GM12878 (cell line): ENCODE measurements at regions not wholly inside any gene's neighbourhood (a gene's known extent, or its start where the extent isn't known, plus 50 kb on each side); places are given as distances from the start of the nearest gene placed in this dataset.
A peak's percentile ranks its signal among the peaks of the same experiment; 100 is the strongest.

Experiments
- ATAC-seq: fragments of 200-7000 bp; cut with Tn5 transposase; 3 replicates; pipeline ENCODE4 v1.9.1; 2020; ENCODE audit warnings: mild to moderate bottlenecking, moderate library complexity
- BruUV-seq: library from RNA; stranded (reverse); fragments of 400-500 nt; replicated peaks from 2 replicates; lab custom pipeline; 2021; lab: Mats Ljungman, UMichigan
- CTCF ChIA-PET: fragments of 300-600 bp; sonication (Branson Sonifier 250); formaldehyde crosslinking; extraction: SDS; loops from one replicate; lab custom pipeline; 2021; ENCODE audit warnings: inconsistent platforms; lab: Yijun Ruan, JAX
- POLR2A ChIA-PET: fragments of 350-600 bp; formaldehyde crosslinking; extraction: SDS; loops from one replicate; lab custom pipeline; 2021; ENCODE audit warnings: inconsistent platforms; lab: Charles Lee
- RAD21 ChIA-PET: fragments of 300-600 bp; sonication (Branson Sonifier 250); formaldehyde crosslinking; loops from one replicate; lab custom pipeline; 2023; ENCODE audit warnings: antibody characterized with exemption; ENCODE audit not compliant: unreplicated experiment; lab: Charles Lee
- SMC1A ChIA-PET: fragments of 300-600 bp; sonication (Branson Sonifier 250); formaldehyde crosslinking; loops from one replicate; lab custom pipeline; 2023; ENCODE audit not compliant: unreplicated experiment, uncharacterized antibody; lab: Charles Lee
- DNase-seq: peaks from one replicate; pipeline ENCODE4 v3.0.0-alpha.2; 2011; ENCODE audit warnings: low read depth, low spot score
- FAIRE-seq: peaks from 3 replicates; lab custom pipeline; 2011; peaks lifted over from hg19 to GRCh38; lab: Jason Lieb, UNC
- H2AFZ ChIP-seq: 2 replicates; pipeline ENCODE4 v1.6.0; 2011; ENCODE audit warnings: low read depth, low read length, control low read depth; ENCODE audit not compliant: control insufficient read depth
- H3K27ac ChIP-seq: 2 replicates; pipeline ENCODE4 v1.5.1; 2011; ENCODE audit warnings: control low read depth; ENCODE audit not compliant: control insufficient read depth, insufficient read depth
- H3K27me3 ChIP-seq, 2 experiments: replicated peaks in 1 of 2; 2 replicates each; pipeline versions ENCODE4 v1.6.0 to v1.6.1; 2011; ENCODE audit warnings: low read length in 1 of 2; ENCODE audit not compliant: control insufficient read depth in 2 of 2, insufficient read depth in 2 of 2
- H3K36me3 ChIP-seq, 2 experiments: 2 replicates each; pipeline ENCODE4 v1.5.1; 2011; ENCODE audit warnings: low read length in 1 of 2; ENCODE audit not compliant: control insufficient read depth in 2 of 2, insufficient read depth in 2 of 2
- H3K4me1 ChIP-seq: 2 replicates; pipeline ENCODE4 v1.6.1; 2011; ENCODE audit warnings: mild to moderate bottlenecking, low read length, moderate library complexity, mixed read lengths; ENCODE audit not compliant: control insufficient read depth, insufficient read depth
- H3K4me2 ChIP-seq: 2 replicates; pipeline ENCODE4 v1.6.0; 2011; ENCODE audit warnings: control low read depth; ENCODE audit not compliant: control insufficient read depth, insufficient read depth
- H3K4me3 ChIP-seq: fragments of 200-600 bp; sonication (generic); 2 replicates; pipeline ENCODE4 v1.5.1; 2016
- H3K79me2 ChIP-seq: 2 replicates; pipeline ENCODE4 v1.6.0; 2011; ENCODE audit warnings: low read length; ENCODE audit not compliant: control insufficient read depth, insufficient read depth
- H3K9ac ChIP-seq: 2 replicates; pipeline ENCODE4 v1.8.0; 2011; ENCODE audit warnings: low read length, control low read depth, mixed read lengths; ENCODE audit not compliant: control insufficient read depth, insufficient read depth
- H3K9me3 ChIP-seq: replicated peaks from 3 replicates; pipeline ENCODE4 v1.5.1; 2011; ENCODE audit warnings: mild to moderate bottlenecking, low read length; ENCODE audit not compliant: control insufficient read depth, insufficient read depth
- H4K20me1 ChIP-seq: 2 replicates; pipeline ENCODE4 v1.6.0; 2011; ENCODE audit not compliant: control insufficient read depth, insufficient read depth
- BCL11A ChIP-seq: IDR thresholded peaks from 2 replicates; pipeline ENCODE4 v1.6.1; 2011; ENCODE audit warnings: low read depth, low read length
- IKZF2 ChIP-seq, 2 experiments: fragments of 450-650 bp; IDR thresholded peaks; 2 replicates each; pipeline ENCODE4 v1.6.1; 2017; ENCODE audit warnings: mild to moderate bottlenecking in 2 of 2, moderate library complexity in 2 of 2
- JUND ChIP-seq: IDR thresholded peaks from 2 replicates; pipeline ENCODE4 v1.6.1; 2012; ENCODE audit warnings: low read depth, mild to moderate bottlenecking, low read length, improper control_type of control experiment, moderate library complexity
- KDM1A ChIP-seq: fragments of 200-600 bp; sonication (generic); IDR thresholded peaks from 2 replicates; pipeline ENCODE4 v1.6.1; 2016; ENCODE audit warnings: borderline replicate concordance
- MEF2B ChIP-seq: fragments of 450-650 bp; IDR thresholded peaks from 2 replicates; pipeline ENCODE4 v1.6.1; 2018; ENCODE audit warnings: mild to moderate bottlenecking, moderate library complexity; ENCODE audit not compliant: partially characterized antibody, poor library complexity, severe bottlenecking
- MTA2 ChIP-seq: fragments of 450-650 bp; IDR thresholded peaks from 2 replicates; pipeline ENCODE4 v1.6.1; 2016; ENCODE audit warnings: low read depth, mild to moderate bottlenecking, moderate library complexity
- NFYA ChIP-seq: IDR thresholded peaks from 2 replicates; pipeline ENCODE4 v1.6.1; 2011; ENCODE audit warnings: low read depth, mild to moderate bottlenecking, low read length, improper control_type of control experiment, borderline replicate concordance
- POU2F2 ChIP-seq: IDR thresholded peaks from 3 replicates; pipeline ENCODE4 v1.6.1; 2011; ENCODE audit warnings: low read depth, mild to moderate bottlenecking, low read length, borderline replicate concordance
- SPI1 ChIP-seq: IDR thresholded peaks from 2 replicates; pipeline ENCODE4 v1.6.1; 2011; ENCODE audit warnings: low read depth, mild to moderate bottlenecking, low read length, moderate library complexity, borderline replicate concordance; ENCODE audit not compliant: insufficient read depth
- TCF3 ChIP-seq: IDR thresholded peaks from 2 replicates; pipeline ENCODE4 v1.6.1; 2012; ENCODE audit warnings: low read depth, mild to moderate bottlenecking, low read length, borderline replicate concordance; ENCODE audit not compliant: insufficient read depth
- TCF7 ChIP-seq: IDR thresholded peaks from 2 replicates; pipeline ENCODE4 v1.6.1; 2014; ENCODE audit warnings: antibody characterized with exemption, borderline replicate concordance
- ZNF384 ChIP-seq: IDR thresholded peaks from 2 replicates; pipeline ENCODE4 v1.6.1; 2012; ENCODE audit warnings: low read depth, mild to moderate bottlenecking, low read length, improper control_type of control experiment, borderline replicate concordance
- WGBS: methylation state at CpG from one replicate; pipeline ENCODE4 v1.1.6; 2016; ENCODE audit warnings: low lambda C conversion rate; ENCODE audit not compliant: insufficient replicate concordance, insufficient coverage; ENCODE audit errors: missing lambda C conversion rate; 5-methylcytosine and 5-hydroxymethylcytosine counted together
- in situ Hi-C: fragments of 300-500 bp; cut with MboI; formaldehyde crosslinking; loops from 9 replicates; pipeline ENCODE4 v1.14.3; 2018; ENCODE audit warnings: mixed read lengths
- intact Hi-C: fragments of 100-400 bp; cut with micrococcal nuclease; formaldehyde crosslinking; loops from one replicate; pipeline ENCODE4 v1.14.2; 2022; ENCODE audit not compliant: unreplicated experiment
- TF ChIP-seq, protein P1 (sequence below): fragments of 450-650 bp; IDR thresholded peaks from 2 replicates; pipeline ENCODE4 v1.6.1; 2017; ENCODE audit warnings: low read depth, mild to moderate bottlenecking, moderate library complexity
- TF ChIP-seq, protein P2 (sequence below): fragments of 450-650 bp; formaldehyde crosslinking; IDR thresholded peaks from 2 replicates; pipeline ENCODE4 v1.4.0; 2020; ENCODE audit warnings: mild to moderate bottlenecking, moderate library complexity

DNA sequence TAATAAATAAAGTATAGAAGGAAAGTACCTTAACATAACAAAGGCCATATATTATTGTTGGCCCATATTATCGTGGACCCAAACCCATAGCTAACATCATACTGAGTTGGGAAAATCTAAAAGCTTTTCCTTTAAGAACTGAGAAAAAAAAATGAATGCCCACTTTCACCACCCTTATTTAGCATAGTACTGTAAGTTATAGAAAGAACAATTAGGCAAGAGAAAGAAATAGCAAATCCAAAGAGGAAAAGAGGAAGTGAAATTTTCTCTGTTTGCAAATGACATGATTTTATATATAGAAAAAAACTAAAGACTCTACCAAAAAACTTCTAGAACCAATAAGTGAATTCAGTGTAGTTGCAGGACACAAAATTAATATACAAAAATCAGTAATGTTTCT lies 1854.6 kb downstream of the PCDH7 start:
- ChIA-PET RAD21 (no interaction called here), SMC1A (no interaction called here), POLR2A (no interaction called here), CTCF (no interaction called here)
- TF ChIP-seq JUND (no peak), KDM1A (no peak), TCF7 (no peak), SPI1 (peak; percentile 58; the same call in 1 of the 2 replicates), ZNF384 (peak; percentile 20; the same call in 1 of the 2 replicates), BCL11A (no peak), MEF2B (peak; percentile 36), MTA2 (peak; percentile 60; the same call in 1 of the 2 replicates), POU2F2 (no peak), TCF3 (no peak), IKZF2 (IDR thresholded peaks at IDR 0.05) (peak; percentile 42 to 45; a peak in 2 of 4 replicates), NFYA (no peak)
- TF ChIP-seq, protein P1, sequence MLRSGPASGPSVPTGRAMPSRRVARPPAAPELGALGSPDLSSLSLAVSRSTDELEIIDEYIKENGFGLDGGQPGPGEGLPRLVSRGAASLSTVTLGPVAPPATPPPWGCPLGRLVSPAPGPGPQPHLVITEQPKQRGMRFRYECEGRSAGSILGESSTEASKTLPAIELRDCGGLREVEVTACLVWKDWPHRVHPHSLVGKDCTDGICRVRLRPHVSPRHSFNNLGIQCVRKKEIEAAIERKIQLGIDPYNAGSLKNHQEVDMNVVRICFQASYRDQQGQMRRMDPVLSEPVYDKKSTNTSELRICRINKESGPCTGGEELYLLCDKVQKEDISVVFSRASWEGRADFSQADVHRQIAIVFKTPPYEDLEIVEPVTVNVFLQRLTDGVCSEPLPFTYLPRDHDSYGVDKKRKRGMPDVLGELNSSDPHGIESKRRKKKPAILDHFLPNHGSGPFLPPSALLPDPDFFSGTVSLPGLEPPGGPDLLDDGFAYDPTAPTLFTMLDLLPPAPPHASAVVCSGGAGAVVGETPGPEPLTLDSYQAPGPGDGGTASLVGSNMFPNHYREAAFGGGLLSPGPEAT: peak; percentile 57; the same call in 1 of the 2 replicates
- TF ChIP-seq, protein P2, sequence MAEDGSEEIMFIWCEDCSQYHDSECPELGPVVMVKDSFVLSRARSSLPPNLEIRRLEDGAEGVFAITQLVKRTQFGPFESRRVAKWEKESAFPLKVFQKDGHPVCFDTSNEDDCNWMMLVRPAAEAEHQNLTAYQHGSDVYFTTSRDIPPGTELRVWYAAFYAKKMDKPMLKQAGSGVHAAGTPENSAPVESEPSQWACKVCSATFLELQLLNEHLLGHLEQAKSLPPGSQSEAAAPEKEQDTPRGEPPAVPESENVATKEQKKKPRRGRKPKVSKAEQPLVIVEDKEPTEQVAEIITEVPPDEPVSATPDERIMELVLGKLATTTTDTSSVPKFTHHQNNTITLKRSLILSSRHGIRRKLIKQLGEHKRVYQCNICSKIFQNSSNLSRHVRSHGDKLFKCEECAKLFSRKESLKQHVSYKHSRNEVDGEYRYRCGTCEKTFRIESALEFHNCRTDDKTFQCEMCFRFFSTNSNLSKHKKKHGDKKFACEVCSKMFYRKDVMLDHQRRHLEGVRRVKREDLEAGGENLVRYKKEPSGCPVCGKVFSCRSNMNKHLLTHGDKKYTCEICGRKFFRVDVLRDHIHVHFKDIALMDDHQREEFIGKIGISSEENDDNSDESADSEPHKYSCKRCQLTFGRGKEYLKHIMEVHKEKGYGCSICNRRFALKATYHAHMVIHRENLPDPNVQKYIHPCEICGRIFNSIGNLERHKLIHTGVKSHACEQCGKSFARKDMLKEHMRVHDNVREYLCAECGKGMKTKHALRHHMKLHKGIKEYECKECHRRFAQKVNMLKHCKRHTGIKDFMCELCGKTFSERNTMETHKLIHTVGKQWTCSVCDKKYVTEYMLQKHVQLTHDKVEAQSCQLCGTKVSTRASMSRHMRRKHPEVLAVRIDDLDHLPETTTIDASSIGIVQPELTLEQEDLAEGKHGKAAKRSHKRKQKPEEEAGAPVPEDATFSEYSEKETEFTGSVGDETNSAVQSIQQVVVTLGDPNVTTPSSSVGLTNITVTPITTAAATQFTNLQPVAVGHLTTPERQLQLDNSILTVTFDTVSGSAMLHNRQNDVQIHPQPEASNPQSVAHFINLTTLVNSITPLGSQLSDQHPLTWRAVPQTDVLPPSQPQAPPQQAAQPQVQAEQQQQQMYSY (CRISPR knock-in tag): no peak
- Histone ChIP-seq H3K4me3 (no peak overlapping the region), H3K79me2 (no peaks in the 10 kb centered on the region), H2AFZ (no peak overlapping the region), H3K36me3 (no peaks in the 10 kb centered on the region), H4K20me1 (no peaks in the 10 kb centered on the region), H3K4me2 (no peak overlapping the region), H3K9me3 (no peaks in the 10 kb centered on the region), H3K9ac (no peak overlapping the region), H3K27ac (no peak overlapping the region), H3K27me3 (no peaks in the 10 kb centered on the region), H3K4me1 (no peaks in the 10 kb centered on the region)
- no TSS peak for BruUV-seq
- DNase-seq (no peak), ATAC-seq (peak; percentile 60), FAIRE-seq (no peak)
- in situ Hi-C loops: no loop called here
- intact Hi-C loops: no loop called here
- 0% methylated on average over 1 of the region's 1 CpG for WGBS
